DMS153 treated with DMSO at 0.1 percent for 48 hours (cell line): ENCODE measurements at regions not wholly inside any gene's neighbourhood (a gene's known extent, or its start where the extent isn't known, plus 50 kb on each side); places are given as distances from the start of the nearest gene placed in this dataset.

Experiments used
- DNase-seq: peaks from one replicate; lab custom pipeline; 2025; ENCODE audit not compliant: unreplicated experiment; lab: John Stamatoyannopoulos, UW

- DNase-seq: no peak
Measured at GRCh38 chr18:68469049-68469625, 245.8 kb downstream of the TMX3 start.

GRCh38 chr18:68467957-68468356, 247.0 kb downstream of the TMX3 start:
- DNase-seq: peak; percentile 13

- no peak for DNase-seq
Measured at GRCh38 chr18:68467329-68467728, 247.6 kb downstream of the TMX3 start.

- no peak for DNase-seq
Measured at GRCh38 chr18:68466672-68467071, 248.2 kb downstream of the TMX3 start.

GRCh38 chr18:68462766-68463165, 252.1 kb downstream of the TMX3 start:
- DNase-seq: no peak

- no peak for DNase-seq
Measured at GRCh38 chr18:68462148-68462547, 252.8 kb downstream of the TMX3 start.

GRCh38 chr18:68461481-68462018, 253.4 kb downstream of the TMX3 start:
- DNase-seq: no peak

GRCh38 chr18:68459968-68460367, 254.9 kb downstream of the TMX3 start:
- DNase-seq: no peak

- no peak for DNase-seq
Measured at GRCh38 chr18:68456985-68457384, 257.9 kb downstream of the TMX3 start.

GRCh38 chr18:68455229-68455603, 259.7 kb downstream of the TMX3 start:
- DNase-seq: no peak

GRCh38 chr18:68454511-68455228, 260.2 kb downstream of the TMX3 start:
- no peak for DNase-seq

GRCh38 chr18:68449292-68449691, 265.6 kb downstream of the TMX3 start:
- no peak for DNase-seq

- no peak for DNase-seq
Measured at GRCh38 chr18:68448736-68449135, 266.2 kb downstream of the TMX3 start.

- DNase-seq: no peak
Measured at GRCh38 chr18:68447286-68447685, 267.6 kb downstream of the TMX3 start.

- no peak for DNase-seq
Measured at GRCh38 chr18:68445668-68446426, 269.1 kb downstream of the TMX3 start.

GRCh38 chr18:68445136-68445535, 269.8 kb downstream of the TMX3 start:
- DNase-seq: no peak

- no peak for DNase-seq
Measured at GRCh38 chr18:68441241-68441640, 273.7 kb downstream of the TMX3 start.

GRCh38 chr18:68440433-68440832, 274.5 kb downstream of the TMX3 start:
- DNase-seq: no peak

GRCh38 chr18:68439642-68440041, 275.3 kb downstream of the TMX3 start:
- no peak for DNase-seq

- no peak for DNase-seq
Measured at GRCh38 chr18:68438983-68439382, 275.9 kb downstream of the TMX3 start.

GRCh38 chr18:68438536-68438935, 276.4 kb downstream of the TMX3 start:
- DNase-seq: no peak

- DNase-seq: no peak
Measured at GRCh38 chr18:68436485-68436884, 278.4 kb downstream of the TMX3 start.
